Activated naive CD8-positive, alpha-beta T cell treated with anti-CD3 and anti-CD28 coated beads, Interleukin-2, amount 50 U/mL, for 24 hours (primary cell): ENCODE measurements at regions not wholly inside any gene's neighbourhood (a gene's known extent, or its start where the extent isn't known, plus 50 kb on each side); places are given as distances from the start of the nearest gene placed in this dataset.
"Not testable (repeated sequence)": the region's sequence is repeated elsewhere in the genome, so short reads cannot be mapped to it uniquely, and the experiment has no call there.

Source experiments
- ATAC-seq: fragments of 150-1000 bp; cut with Tn5 transposase; one replicate; pipeline ENCODE4 v1.10.0; 2021
- DNase-seq: peaks from one replicate; pipeline ENCODE4 v3.0.0; 2021
- H3K27ac Mint-ChIP-seq: one replicate; pipeline ENCODE4 v1.8.0; 2021; ENCODE audit warnings: mild to moderate bottlenecking, mixed read lengths
- H3K27me3 Mint-ChIP-seq: one replicate; pipeline ENCODE4 v1.8.0; 2021; ENCODE audit warnings: mixed read lengths
- H3K36me3 Mint-ChIP-seq: one replicate; pipeline ENCODE4 v1.8.0; 2021; ENCODE audit warnings: low read depth, mixed read lengths
- H3K4me1 Mint-ChIP-seq: one replicate; pipeline ENCODE4 v1.8.0; 2021; ENCODE audit warnings: mixed read lengths
- H3K4me3 Mint-ChIP-seq: one replicate; pipeline ENCODE4 v1.8.0; 2021; ENCODE audit warnings: mild to moderate bottlenecking, moderate library complexity, mixed read lengths
- H3K9me3 Mint-ChIP-seq: one replicate; pipeline ENCODE4 v1.8.0; 2021; ENCODE audit warnings: mixed read lengths

- H3K4me1 Mint-ChIP-seq, DNase-seq, ATAC-seq: not testable (repeated sequence)
These were observed 2722.9 kb upstream of the TPTE start for GRCh38 chr21:7798446-7798845.

GRCh38 chr21:7799697-7800096 lies 2721.7 kb upstream of the TPTE start:
- not testable (repeated sequence) for ATAC-seq, H3K9me3 Mint-ChIP-seq, H3K27me3 Mint-ChIP-seq, H3K36me3 Mint-ChIP-seq, DNase-seq, H3K27ac Mint-ChIP-seq, H3K4me3 Mint-ChIP-seq, H3K4me1 Mint-ChIP-seq

More at GRCh38 chr21:7798446-7798845, 2722.9 kb upstream of the TPTE start:
- H3K36me3 Mint-ChIP-seq, H3K27me3 Mint-ChIP-seq, H3K9me3 Mint-ChIP-seq, H3K27ac Mint-ChIP-seq, H3K4me3 Mint-ChIP-seq: not testable (repeated sequence)

- not testable (repeated sequence) for H3K27ac Mint-ChIP-seq, H3K36me3 Mint-ChIP-seq, H3K4me1 Mint-ChIP-seq, DNase-seq, H3K9me3 Mint-ChIP-seq, H3K4me3 Mint-ChIP-seq, H3K27me3 Mint-ChIP-seq
- ATAC-seq, result peak; percentile 49
These were observed 2707.9 kb upstream of the TPTE start for GRCh38 chr21:7813475-7813874.

- not testable (repeated sequence) for H3K27me3 Mint-ChIP-seq, H3K9me3 Mint-ChIP-seq, H3K27ac Mint-ChIP-seq, H3K36me3 Mint-ChIP-seq, H3K4me3 Mint-ChIP-seq, H3K4me1 Mint-ChIP-seq, ATAC-seq, DNase-seq
These were observed 2704.4 kb upstream of the TPTE start for GRCh38 chr21:7817013-7817412.

GRCh38 chr21:7819301-7819700 lies 2702.1 kb upstream of the TPTE start:
- H3K36me3 Mint-ChIP-seq, H3K4me3 Mint-ChIP-seq, H3K27me3 Mint-ChIP-seq, DNase-seq, H3K27ac Mint-ChIP-seq, ATAC-seq, H3K9me3 Mint-ChIP-seq, H3K4me1 Mint-ChIP-seq: not testable (repeated sequence)

- DNase-seq, ATAC-seq, H3K9me3 Mint-ChIP-seq, H3K27ac Mint-ChIP-seq, H3K4me3 Mint-ChIP-seq, H3K4me1 Mint-ChIP-seq, H3K36me3 Mint-ChIP-seq, H3K27me3 Mint-ChIP-seq: not testable (repeated sequence)
These were observed 2695.8 kb upstream of the TPTE start for GRCh38 chr21:7825627-7826026.

GRCh38 chr21:7826174-7826573 lies 2695.2 kb upstream of the TPTE start:
- not testable (repeated sequence) for H3K4me1 Mint-ChIP-seq, H3K27ac Mint-ChIP-seq, H3K9me3 Mint-ChIP-seq, H3K27me3 Mint-ChIP-seq, H3K4me3 Mint-ChIP-seq, H3K36me3 Mint-ChIP-seq, ATAC-seq, DNase-seq

GRCh38 chr21:7828260-7828659 lies 2693.1 kb upstream of the TPTE start:
- H3K4me1 Mint-ChIP-seq, ATAC-seq, H3K9me3 Mint-ChIP-seq, H3K27me3 Mint-ChIP-seq, DNase-seq, H3K27ac Mint-ChIP-seq, H3K36me3 Mint-ChIP-seq, H3K4me3 Mint-ChIP-seq: not testable (repeated sequence)

GRCh38 chr21:7829411-7829810 lies 2692.0 kb upstream of the TPTE start:
- not testable (repeated sequence) for H3K4me1 Mint-ChIP-seq, H3K27me3 Mint-ChIP-seq

GRCh38 chr21:7837315-7837714 lies 2684.1 kb upstream of the TPTE start:
- H3K27me3 Mint-ChIP-seq, H3K27ac Mint-ChIP-seq, ATAC-seq, H3K36me3 Mint-ChIP-seq, DNase-seq, H3K9me3 Mint-ChIP-seq, H3K4me3 Mint-ChIP-seq, H3K4me1 Mint-ChIP-seq: not testable (repeated sequence)

More at GRCh38 chr21:7829411-7829810, 2692.0 kb upstream of the TPTE start:
- not testable (repeated sequence) for H3K4me3 Mint-ChIP-seq, ATAC-seq, H3K9me3 Mint-ChIP-seq, DNase-seq, H3K27ac Mint-ChIP-seq, H3K36me3 Mint-ChIP-seq

GRCh38 chr21:7853426-7853825 lies 2668.0 kb upstream of the TPTE start:
- H3K4me1 Mint-ChIP-seq, H3K9me3 Mint-ChIP-seq, ATAC-seq, DNase-seq, H3K27ac Mint-ChIP-seq, H3K27me3 Mint-ChIP-seq, H3K36me3 Mint-ChIP-seq, H3K4me3 Mint-ChIP-seq: not testable (repeated sequence)

- not testable (repeated sequence) for H3K4me3 Mint-ChIP-seq, DNase-seq, H3K27ac Mint-ChIP-seq, ATAC-seq, H3K27me3 Mint-ChIP-seq, H3K36me3 Mint-ChIP-seq, H3K9me3 Mint-ChIP-seq, H3K4me1 Mint-ChIP-seq
These were observed 2667.5 kb upstream of the TPTE start for GRCh38 chr21:7853836-7854235.
